ENCODE measurements at regions not wholly inside any gene's neighbourhood (a gene's known extent, or its start where the extent isn't known, plus 50 kb on each side); places are given as distances from the start of the nearest gene placed in this dataset.

GRCh38 chr2:64748147-64748546 is 94.4 kb upstream of the SERTAD2 start:
- DNase-seq (ENCODE audit: low spot score) = no peak
- intact Hi-C loops (cut with DNase I) = loop anchor here (2.0 kb wide), 1 partner anchor 17 kb away; no protein-coding TSS in a partner anchor
- H3K9me3 ChIP-seq = no peaks in the 10 kb centered on the region
- peaks cover 6% of the 10 kb centered on the region for H3K4me1 ChIP-seq (replicated peaks)
- no peak overlapping the region for H3K27ac ChIP-seq
- no peak for TF ChIP-seq POLR2A (IDR thresholded peaks at IDR 0.05)
- TF ChIP-seq CTCF (IDR thresholded peaks at IDR 0.05) = no peak
- no peak for TF ChIP-seq POLR2AphosphoS5 (IDR thresholded peaks at IDR 0.05)
- WGBS = 97% methylated on average over 3 of the region's 3 CpGs
- H3K36me3 ChIP-seq = no peaks in the 10 kb centered on the region
- H3K4me3 ChIP-seq = no peak overlapping the region
- no peaks in the 10 kb centered on the region for H3K27me3 ChIP-seq (replicated peaks; ENCODE audit: insufficient read depth)

GRCh38 chr2:64748561-64748960 is 94.8 kb upstream of the SERTAD2 start:
- peak overlapping the region; percentile 96 to 98 for H3K27ac ChIP-seq
- no peak for DNase-seq (ENCODE audit: low spot score)
- no peak overlapping the region for H3K4me3 ChIP-seq
- H3K4me1 ChIP-seq (replicated peaks) = peaks cover 6% of the 10 kb centered on the region
- no peaks in the 10 kb centered on the region for H3K36me3 ChIP-seq
- H3K27me3 ChIP-seq (replicated peaks; ENCODE audit: insufficient read depth) = no peaks in the 10 kb centered on the region
- intact Hi-C loops (cut with DNase I) = loop anchor here (2.0 kb wide), 1 partner anchor 18 kb away; no protein-coding TSS in a partner anchor
- no peak for TF ChIP-seq CTCF (IDR thresholded peaks at IDR 0.05)
- TF ChIP-seq POLR2AphosphoS5 (IDR thresholded peaks at IDR 0.05) = no peak
- no peak for TF ChIP-seq POLR2A (IDR thresholded peaks at IDR 0.05)
- WGBS = 64% methylated on average over 2 of the region's 2 CpGs
- H3K9me3 ChIP-seq = no peaks in the 10 kb centered on the region

- peak overlapping the region; percentile 73 to 74 for H3K4me3 ChIP-seq
- intact Hi-C loops (cut with DNase I) = loop anchor here (2.0 kb wide), 1 partner anchor 19 kb away; no protein-coding TSS in a partner anchor
Observed at GRCh38 chr2:64749446-64749845, 95.7 kb upstream of the SERTAD2 start.

GRCh38 chr2:64750001-64750816 is 96.5 kb upstream of the SERTAD2 start:
- WGBS = under 1% methylated on average over 38 of the region's 38 CpGs
- intact Hi-C loops (cut with DNase I) = loop anchor here (2.0 to 5.0 kb wide), 3 partner anchors 82 to 109 kb away; no protein-coding TSS in a partner anchor
- Histone ChIP-seq H3K36me3 (no peaks in the 10 kb centered on the region), H3K9me3 (no peaks in the 10 kb centered on the region), H3K4me1 (replicated peaks) (peaks cover 6% of the 10 kb centered on the region), H3K4me3 (peak overlapping the region; percentile 73 to 74), H3K27ac (peak overlapping the region; percentile 96 to 98), H3K27me3 (replicated peaks; ENCODE audit: insufficient read depth) (no peaks in the 10 kb centered on the region)
- DNase-seq (ENCODE audit: low spot score) = peak; percentile 61
- TF ChIP-seq POLR2AphosphoS5 (IDR thresholded peaks at IDR 0.05) = no peak
- peak; percentile 30 for TF ChIP-seq POLR2A (IDR thresholded peaks at IDR 0.05)
- TF ChIP-seq CTCF (IDR thresholded peaks at IDR 0.05) = peak in 1 of 4 experiments; percentile 8

More at GRCh38 chr2:64749446-64749845, 95.7 kb upstream of the SERTAD2 start:
- Histone ChIP-seq H3K36me3 (no peaks in the 10 kb centered on the region), H3K27ac (peak overlapping the region; percentile 96 to 98), H3K9me3 (no peaks in the 10 kb centered on the region), H3K4me1 (replicated peaks) (peaks cover 6% of the 10 kb centered on the region), H3K27me3 (replicated peaks; ENCODE audit: insufficient read depth) (no peaks in the 10 kb centered on the region)
- no peak for DNase-seq (ENCODE audit: low spot score)
- WGBS = 8% methylated on average over 4 of the region's 4 CpGs
- TF ChIP-seq POLR2A (IDR thresholded peaks at IDR 0.05) (no peak), POLR2AphosphoS5 (IDR thresholded peaks at IDR 0.05) (no peak), CTCF (IDR thresholded peaks at IDR 0.05) (no peak)
